A549 (cell line): ENCODE measurements at regions not wholly inside any gene's neighbourhood (a gene's known extent, or its start where the extent isn't known, plus 50 kb on each side); places are given as distances from the start of the nearest gene placed in this dataset.

Source experiments
- CTCF ChIP-seq: fragments of >200 bp; sonication (Bioruptor Twin); formaldehyde crosslinking; IDR thresholded peaks from 3 replicates; pipeline ENCODE4 v1.5.1; 2016
- EHMT2 ChIP-seq: fragments of 200-600 bp; sonication (generic); IDR thresholded peaks from 2 replicates; pipeline ENCODE4 v1.6.1; 2016; ENCODE audit warnings: antibody characterized with exemption, low read depth, mild to moderate bottlenecking, moderate library complexity
- FOSB ChIP-seq: fragments of 250-450 bp; sonication (Bioruptor Pico); IDR thresholded peaks from 2 replicates; pipeline ENCODE4 v1.5.0; 2020; ENCODE audit warnings: mild to moderate bottlenecking, moderate library complexity
- JUN ChIP-seq, 2 experiments: fragments of >200 bp; sonication (Bioruptor Twin); formaldehyde crosslinking; IDR thresholded peaks; 2 replicates in 1 of 2; 3 replicates in 1 of 2; pipeline ENCODE4 v1.6.1; 2016 to 2017
- TFCP2L1 ChIP-seq: fragments of 250-450 bp; sonication (Bioruptor Pico); IDR thresholded peaks from 2 replicates; pipeline ENCODE4 v1.5.0; 2021; ENCODE audit warnings: mild to moderate bottlenecking
- USF2 ChIP-seq: fragments of 450-650 bp; IDR thresholded peaks from 2 replicates; pipeline ENCODE4 v1.6.1; 2014; ENCODE audit warnings: antibody characterized with exemption

- no peak for TF ChIP-seq TFCP2L1 (CRISPR knock-in tag)
- TF ChIP-seq JUN (IDR thresholded peaks at IDR 0.05): no peak
- no peak for TF ChIP-seq EHMT2
- TF ChIP-seq FOSB (CRISPR knock-in tag): no peak
- no peak for TF ChIP-seq CTCF
- TF ChIP-seq USF2: no peak
These were observed 60.8 kb downstream of the SOX1 start for GRCh38 chr13:112127564-112128330.
